ENCODE measurements at regions not wholly inside any gene's neighbourhood (a gene's known extent, or its start where the extent isn't known, plus 50 kb on each side); places are given as distances from the start of the nearest gene placed in this dataset.
"Not testable (repeated sequence)": the region's sequence is repeated elsewhere in the genome, so short reads cannot be mapped to it uniquely, and the experiment has no call there.

- TF ChIP-seq AFF4 (CRISPR knock-in tag; IDR thresholded peaks at IDR 0.05; ENCODE audit: borderline replicate concordance) (no peak), USF2 (CRISPR knock-in tag; IDR thresholded peaks at IDR 0.05) (no peak), JUN (CRISPR knock-in tag; IDR thresholded peaks at IDR 0.05) (no peak), KAT7 (CRISPR knock-in tag; IDR thresholded peaks at IDR 0.05; ENCODE audit: borderline replicate concordance) (no peak), ATF2 (CRISPR knock-in tag; IDR thresholded peaks at IDR 0.05; ENCODE audit: borderline replicate concordance, low read depth) (no peak), FOXJ3 (CRISPR knock-in tag; IDR thresholded peaks at IDR 0.05; ENCODE audit: borderline replicate concordance) (no peak), ZNF219 (CRISPR knock-in tag; IDR thresholded peaks at IDR 0.05; ENCODE audit: borderline replicate concordance) (no peak), ZNF512 (CRISPR knock-in tag; IDR thresholded peaks at IDR 0.05; ENCODE audit: borderline replicate concordance) (no peak)
Measured at GRCh38 chr12:11497995-11498394, 102.6 kb upstream of the PRB2 start (continued).

GRCh38 chr12:11498574-11498973 lies 103.2 kb upstream of the PRB2 start:
- H3K4me3 Mint-ChIP-seq, POLR2A ChIA-PET, H3K27ac Mint-ChIP-seq, H3K9me3 Mint-ChIP-seq, H3K36me3 Mint-ChIP-seq, H3K4me1 Mint-ChIP-seq: not testable (repeated sequence)
- DNase-seq (ENCODE audit: low spot score) (peak; percentile 40), ATAC-seq (peak; percentile 31)
- peaks cover 53% of the 10 kb centered on the region for H3K27me3 Mint-ChIP-seq (ENCODE audit: low read depth)
- CTCF ChIA-PET = interaction anchor here (2.1 kb wide), 1 partner anchor 10 kb away, joined by 5 read pairs; no protein-coding TSS in a partner anchor
- 0 out of 2 replicates have a peak, but pooled peaks have one; percentile 27 for TF ChIP-seq CTCF (IDR thresholded peaks at IDR 0.05)

GRCh38 chr12:11499806-11500187 lies 104.4 kb upstream of the PRB2 start:
- H3K36me3 Mint-ChIP-seq = no peaks in the 10 kb centered on the region
- H3K27ac Mint-ChIP-seq = no peak overlapping the region
- no peak for ATAC-seq
- TF ChIP-seq NFE2L1 (CRISPR knock-in tag; IDR thresholded peaks at IDR 0.05) = no peak
- TF ChIP-seq ERG (CRISPR knock-in tag; IDR thresholded peaks at IDR 0.05) = no peak
- TF ChIP-seq GABPB1 (CRISPR knock-in tag; IDR thresholded peaks at IDR 0.05) = no peak
- TF ChIP-seq ZNF416 (CRISPR knock-in tag; IDR thresholded peaks at IDR 0.05) = no peak
- no peak for TF ChIP-seq ZNF532 (CRISPR knock-in tag; IDR thresholded peaks at IDR 0.05; ENCODE audit: borderline replicate concordance)
- no peak for TF ChIP-seq ZMAT4 (CRISPR knock-in tag; IDR thresholded peaks at IDR 0.05)
- no peak for TF ChIP-seq ATF1 (CRISPR knock-in tag; IDR thresholded peaks at IDR 0.05)
- no peak for TF ChIP-seq IRF2 (CRISPR knock-in tag; IDR thresholded peaks at IDR 0.05; ENCODE audit: borderline replicate concordance, low read depth)

More at GRCh38 chr12:11499806-11500187, 104.4 kb upstream of the PRB2 start:
- CTCF ChIA-PET = interaction anchor here (1.0 to 2.1 kb wide), 5 partner anchors 9 to 533 kb away, joined by 3 to 21 read pairs (median 4); no protein-coding TSS in a partner anchor
- H3K4me1 Mint-ChIP-seq = peaks cover 9% of the 10 kb centered on the region
- DNase-seq (ENCODE audit: low spot score) = no peak
- H3K9me3 Mint-ChIP-seq = no peaks in the 10 kb centered on the region
- POLR2A ChIA-PET = interaction anchor here (0.6 kb wide), 1 partner anchor 1211 kb away, joined by 5 read pairs; no protein-coding TSS in a partner anchor
- peak overlapping the region; percentile 55 for H3K4me3 Mint-ChIP-seq
- peaks cover 53% of the 10 kb centered on the region for H3K27me3 Mint-ChIP-seq (ENCODE audit: low read depth)

Data from WTC11 (cell line).